GM23338 (cell line): ENCODE measurements at regions not wholly inside any gene's neighbourhood (a gene's known extent, or its start where the extent isn't known, plus 50 kb on each side); places are given as distances from the start of the nearest gene placed in this dataset.

ENCODE experiments used
- CTCF ChIP-seq, 2 experiments: fragments of 200-600 bp in 1 of 2; sonication (generic) in 1 of 2; conservative IDR thresholded peaks; 2 replicates each; pipeline versions ENCODE4 v1.5.1 to v1.6.1; 2016 to 2017; ENCODE audit warnings: antibody characterized with exemption in 2 of 2, low read depth in 2 of 2, mild to moderate bottlenecking in 2 of 2, moderate library complexity in 1 of 2
- EZH2 ChIP-seq: fragments of 200-600 bp; sonication (generic); IDR thresholded peaks from one replicate; pipeline ENCODE4 v1.8.0; 2017; ENCODE audit warnings: antibody characterized with exemption, mild to moderate bottlenecking, low read depth; ENCODE audit not compliant: unreplicated experiment
- JUNB ChIP-seq: IDR thresholded peaks from one replicate; pipeline ENCODE4 v1.6.1; 2016; ENCODE audit warnings: antibody characterized with exemption; ENCODE audit not compliant: unreplicated experiment
- NANOG ChIP-seq: IDR thresholded peaks from 2 replicates; pipeline ENCODE4 v1.6.1; 2016; ENCODE audit warnings: antibody characterized with exemption, borderline replicate concordance
- POLR2AphosphoS5 ChIP-seq: IDR thresholded peaks from 2 replicates; pipeline ENCODE4 v1.6.1; 2016; ENCODE audit warnings: antibody characterized with exemption, low read depth
- REST ChIP-seq: IDR thresholded peaks from one replicate; pipeline ENCODE4 v1.6.1; 2018; ENCODE audit warnings: antibody characterized with exemption; ENCODE audit not compliant: unreplicated experiment
- ZNF114 ChIP-seq: fragments of 250-450 bp; sonication (Bioruptor Pico); IDR thresholded peaks from 2 replicates; pipeline ENCODE4 v1.5.0; 2020; ENCODE audit warnings: mild to moderate bottlenecking, moderate library complexity
- ZNF331 ChIP-seq: fragments of 250-450 bp; sonication (Bioruptor Pico); IDR thresholded peaks from 2 replicates; pipeline ENCODE4 v1.5.0; 2020; ENCODE audit warnings: low read depth, mild to moderate bottlenecking, moderate library complexity

GRCh38 chr6:165167861-165168260, 141.5 kb downstream of the C6orf118 start:
- TF ChIP-seq CTCF (conservative IDR thresholded peaks at IDR 0.05; ENCODE audit: low read depth in 2 of 2): no peak
- TF ChIP-seq POLR2AphosphoS5: no peak
- no peak for TF ChIP-seq EZH2
- no peak for TF ChIP-seq ZNF331 (CRISPR knock-in tag)
- no peak for TF ChIP-seq NANOG
- no peak for TF ChIP-seq JUNB
- no peak for TF ChIP-seq REST
- TF ChIP-seq ZNF114 (CRISPR knock-in tag): no peak
